ENCODE measurements at regions not wholly inside any gene's neighbourhood (a gene's known extent, or its start where the extent isn't known, plus 50 kb on each side); places are given as distances from the start of the nearest gene placed in this dataset.

GRCh38 chr20:51106011-51106410, 83.1 kb upstream of the KCNG1 start:
- H3K36me3 Mint-ChIP-seq (ENCODE audit: low read depth) = no peaks in the 10 kb centered on the region
- DNase-seq (no peak), ATAC-seq (ENCODE audit: poor library complexity) (no peak)
- no peak overlapping the region for H3K27ac Mint-ChIP-seq
- no peaks in the 10 kb centered on the region for H3K4me1 Mint-ChIP-seq (ENCODE audit: low read depth)
- intact Hi-C loops (cut with DNase I, micrococcal nuclease) = no loop called here
- H3K4me3 ChIP-seq (ENCODE audit: low read length) = no peak overlapping the region
- H3K27ac ChIP-seq (ENCODE audit: low read depth in 1 of 2, low read length in 2 of 2) = no peak overlapping the region
- no peaks in the 10 kb centered on the region for H3K9me3 ChIP-seq (ENCODE audit: control insufficient read depth in 1 of 2, insufficient read depth in 1 of 2, low read length in 2 of 2)
- H3K27me3 ChIP-seq (ENCODE audit: control insufficient read depth in 1 of 2, insufficient read depth in 2 of 2, low read length in 2 of 2) = no peaks in the 10 kb centered on the region
- no peak for TF ChIP-seq CTCF (IDR thresholded peaks at IDR 0.05)
- ChIA-PET POLR2A (no interaction called here), CTCF (no interaction called here)
- H3K4me3 Mint-ChIP-seq = no peak overlapping the region
- H3K27me3 Mint-ChIP-seq = peaks cover 46% of the 10 kb centered on the region
- no peaks in the 10 kb centered on the region for H3K4me1 ChIP-seq (ENCODE audit: insufficient read depth, low read length)
- no peaks in the 10 kb centered on the region for H3K36me3 ChIP-seq (ENCODE audit: insufficient read depth, low read length)
- H3K9me3 Mint-ChIP-seq = no peaks in the 10 kb centered on the region

GRCh38 chr20:51104960-51105920, 82.3 kb upstream of the KCNG1 start:
- no peak overlapping the region for H3K4me3 Mint-ChIP-seq
- ATAC-seq (ENCODE audit: poor library complexity) = no peak
- intact Hi-C loops (cut with DNase I, micrococcal nuclease) = no loop called here
- no peaks in the 10 kb centered on the region for H3K4me1 Mint-ChIP-seq (ENCODE audit: low read depth)
- Histone ChIP-seq H3K4me3 (ENCODE audit: low read length) (no peak overlapping the region), H3K27me3 (ENCODE audit: control insufficient read depth in 1 of 2, insufficient read depth in 2 of 2, low read length in 2 of 2) (no peaks in the 10 kb centered on the region), H3K9me3 (ENCODE audit: control insufficient read depth in 1 of 2, insufficient read depth in 1 of 2, low read length in 2 of 2) (no peaks in the 10 kb centered on the region), H3K36me3 (ENCODE audit: insufficient read depth, low read length) (no peaks in the 10 kb centered on the region), H3K4me1 (ENCODE audit: insufficient read depth, low read length) (no peaks in the 10 kb centered on the region), H3K27ac (ENCODE audit: low read depth in 1 of 2, low read length in 2 of 2) (no peak overlapping the region)
- POLR2A ChIA-PET = no interaction called here
- CTCF ChIA-PET = no interaction called here
- TF ChIP-seq CTCF (IDR thresholded peaks at IDR 0.05) = no peak
- H3K27ac Mint-ChIP-seq = no peak overlapping the region
- H3K36me3 Mint-ChIP-seq (ENCODE audit: low read depth) = no peaks in the 10 kb centered on the region
- DNase-seq = no peak
- peaks cover 38% of the 10 kb centered on the region for H3K27me3 Mint-ChIP-seq
- H3K9me3 Mint-ChIP-seq = no peaks in the 10 kb centered on the region

GRCh38 chr20:51100617-51101016, 77.7 kb upstream of the KCNG1 start:
- Mint-ChIP-seq H3K27me3 (peaks cover 14% of the 10 kb centered on the region), H3K27ac (no peak overlapping the region), H3K9me3 (no peaks in the 10 kb centered on the region), H3K4me1 (ENCODE audit: low read depth) (no peaks in the 10 kb centered on the region), H3K36me3 (ENCODE audit: low read depth) (no peaks in the 10 kb centered on the region), H3K4me3 (no peak overlapping the region)
- H3K4me1 ChIP-seq (ENCODE audit: insufficient read depth, low read length) = no peaks in the 10 kb centered on the region
- no peaks in the 10 kb centered on the region for H3K27me3 ChIP-seq (ENCODE audit: control insufficient read depth in 1 of 2, insufficient read depth in 2 of 2, low read length in 2 of 2)
- H3K4me3 ChIP-seq (ENCODE audit: low read length) = no peak overlapping the region
- no peak for DNase-seq
- no peaks in the 10 kb centered on the region for H3K9me3 ChIP-seq (ENCODE audit: control insufficient read depth in 1 of 2, insufficient read depth in 1 of 2, low read length in 2 of 2)
- no peak for ATAC-seq (ENCODE audit: poor library complexity)
- no peak for TF ChIP-seq CTCF (IDR thresholded peaks at IDR 0.05)
- H3K36me3 ChIP-seq (ENCODE audit: insufficient read depth, low read length) = no peaks in the 10 kb centered on the region
- H3K27ac ChIP-seq (ENCODE audit: low read depth in 1 of 2, low read length in 2 of 2) = no peak overlapping the region
- POLR2A ChIA-PET = no interaction called here
- CTCF ChIA-PET = no interaction called here
- intact Hi-C loops (cut with DNase I, micrococcal nuclease) = no loop called here
